ENCODE measurements at regions not wholly inside any gene's neighbourhood (a gene's known extent, or its start where the extent isn't known, plus 50 kb on each side); places are given as distances from the start of the nearest gene placed in this dataset.

DNA sequence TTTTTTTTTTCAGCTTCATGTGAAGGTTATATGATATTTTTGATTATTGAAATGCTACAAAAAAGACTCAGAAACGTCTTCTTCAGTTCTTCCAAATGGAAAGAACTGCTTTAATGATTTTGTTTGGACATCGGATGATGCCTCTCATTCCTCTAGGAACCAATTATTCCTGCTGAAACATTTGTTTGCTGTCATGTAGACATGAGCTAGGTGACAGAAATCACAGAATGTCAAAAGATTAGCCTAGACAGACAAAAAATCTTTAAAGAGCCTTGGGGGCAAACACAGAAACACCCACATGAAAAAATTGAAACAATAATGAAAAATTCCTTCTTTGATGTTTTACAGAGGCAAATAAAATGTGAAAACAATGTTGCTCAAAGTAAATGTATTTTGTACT is 244.2 kb upstream of the EDIL3 start:
- ATAC-seq: no peak

DNA sequence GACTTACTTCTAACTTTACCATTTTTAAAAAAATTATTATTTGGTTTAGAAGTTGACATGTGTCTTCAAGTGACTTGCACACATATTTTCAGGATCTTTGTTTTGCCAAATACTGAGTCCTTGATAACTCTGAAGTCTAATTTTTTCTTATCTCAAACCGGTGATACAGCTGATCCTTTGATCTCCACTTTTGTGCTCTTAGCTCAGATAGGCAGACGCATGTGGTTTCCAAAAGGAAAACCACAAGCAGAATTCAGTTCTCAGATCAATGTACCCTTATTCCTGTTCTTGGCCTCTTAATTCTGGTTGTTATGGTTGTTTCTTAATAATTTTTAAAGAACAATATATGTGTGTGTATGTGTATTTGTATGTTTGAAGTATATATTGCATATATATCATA is 238.3 kb upstream of the EDIL3 start:
- Histone ChIP-seq H3K4me1 (no peaks in the 10 kb centered on the region), H3K27ac (no peak overlapping the region), H3K9me3 (no peaks in the 10 kb centered on the region), H3K36me3 (no peaks in the 10 kb centered on the region), H3K4me3 (no peak overlapping the region), H3K27me3 (no peaks in the 10 kb centered on the region)
- no peak for DNase-seq
- TF ChIP-seq, protein P1, sequence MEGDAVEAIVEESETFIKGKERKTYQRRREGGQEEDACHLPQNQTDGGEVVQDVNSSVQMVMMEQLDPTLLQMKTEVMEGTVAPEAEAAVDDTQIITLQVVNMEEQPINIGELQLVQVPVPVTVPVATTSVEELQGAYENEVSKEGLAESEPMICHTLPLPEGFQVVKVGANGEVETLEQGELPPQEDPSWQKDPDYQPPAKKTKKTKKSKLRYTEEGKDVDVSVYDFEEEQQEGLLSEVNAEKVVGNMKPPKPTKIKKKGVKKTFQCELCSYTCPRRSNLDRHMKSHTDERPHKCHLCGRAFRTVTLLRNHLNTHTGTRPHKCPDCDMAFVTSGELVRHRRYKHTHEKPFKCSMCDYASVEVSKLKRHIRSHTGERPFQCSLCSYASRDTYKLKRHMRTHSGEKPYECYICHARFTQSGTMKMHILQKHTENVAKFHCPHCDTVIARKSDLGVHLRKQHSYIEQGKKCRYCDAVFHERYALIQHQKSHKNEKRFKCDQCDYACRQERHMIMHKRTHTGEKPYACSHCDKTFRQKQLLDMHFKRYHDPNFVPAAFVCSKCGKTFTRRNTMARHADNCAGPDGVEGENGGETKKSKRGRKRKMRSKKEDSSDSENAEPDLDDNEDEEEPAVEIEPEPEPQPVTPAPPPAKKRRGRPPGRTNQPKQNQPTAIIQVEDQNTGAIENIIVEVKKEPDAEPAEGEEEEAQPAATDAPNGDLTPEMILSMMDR (IDR thresholded peaks at IDR 0.05): no peak
- TF ChIP-seq POLR2A (IDR thresholded peaks at IDR 0.05): no peak
- WGBS (ENCODE audit: insufficient coverage, low coverage, low lambda C conversion rate, missing lambda C conversion rate): 11% methylated on average over 2 of the region's 2 CpGs
- intact Hi-C loops (cut with DNase I): no loop called here
- ATAC-seq: no peak

More for the DNA sequence above, 244.2 kb upstream of the EDIL3 start:
- Histone ChIP-seq H3K27me3 (no peaks in the 10 kb centered on the region), H3K27ac (no peak overlapping the region), H3K4me1 (no peaks in the 10 kb centered on the region), H3K36me3 (no peaks in the 10 kb centered on the region), H3K9me3 (no peaks in the 10 kb centered on the region), H3K4me3 (no peak overlapping the region)
- DNase-seq: no peak
- WGBS (ENCODE audit: insufficient coverage, low coverage, low lambda C conversion rate, missing lambda C conversion rate): 53% methylated on average over 2 of the region's 2 CpGs
- intact Hi-C loops (cut with DNase I): no loop called here
- TF ChIP-seq, protein P1 (IDR thresholded peaks at IDR 0.05): no peak
- no peak for TF ChIP-seq POLR2A (IDR thresholded peaks at IDR 0.05)

DNA sequence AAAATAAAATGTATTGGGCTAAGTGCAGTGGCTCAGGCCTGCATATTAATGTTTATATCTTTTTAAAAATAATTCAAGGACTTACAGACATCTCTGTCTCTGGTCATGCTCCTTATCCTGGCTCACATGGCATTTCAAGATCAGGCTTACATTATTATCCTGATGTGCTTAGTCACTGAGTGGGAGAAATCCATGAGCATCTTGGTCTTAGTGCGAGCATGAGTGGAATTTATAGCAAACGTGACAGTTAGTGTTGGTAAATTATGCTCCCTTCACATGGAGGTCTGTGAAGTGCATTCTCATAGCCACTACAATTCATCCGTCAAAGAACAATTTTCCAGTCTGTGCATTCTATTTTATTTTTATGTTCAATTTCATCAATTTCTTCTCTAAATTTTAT is 237.8 kb upstream of the EDIL3 start:
- Histone ChIP-seq H3K9me3 (no peaks in the 10 kb centered on the region), H3K4me1 (no peaks in the 10 kb centered on the region), H3K27ac (no peak overlapping the region), H3K4me3 (no peak overlapping the region), H3K36me3 (no peaks in the 10 kb centered on the region), H3K27me3 (no peaks in the 10 kb centered on the region)
- ATAC-seq (no peak), DNase-seq (no peak)
- WGBS (ENCODE audit: insufficient coverage, low coverage, low lambda C conversion rate, missing lambda C conversion rate): 64% methylated on average over 3 of the region's 3 CpGs
- TF ChIP-seq POLR2A (IDR thresholded peaks at IDR 0.05): no peak
- TF ChIP-seq, protein P1 (IDR thresholded peaks at IDR 0.05): no peak
- intact Hi-C loops (cut with DNase I): no loop called here

DNA sequence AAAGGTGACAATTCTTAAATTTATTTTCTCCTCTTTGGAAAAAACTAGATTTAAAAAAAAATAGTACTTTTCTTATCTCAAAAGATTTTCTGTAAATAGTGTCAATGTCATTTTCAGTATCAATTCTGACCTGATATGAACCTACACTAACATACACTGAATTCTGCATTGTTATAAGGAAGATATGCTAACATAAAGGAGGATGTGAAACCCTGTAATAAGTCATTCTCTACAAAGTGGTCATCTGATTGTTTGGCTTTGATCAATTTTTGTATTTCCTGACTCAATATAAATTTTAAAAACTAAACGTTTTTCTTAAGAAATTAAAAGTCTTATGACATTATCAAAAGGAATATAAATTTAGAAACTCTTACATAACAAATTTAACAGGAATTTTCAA is 233.6 kb upstream of the EDIL3 start:
- H3K9me3 ChIP-seq: no peaks in the 10 kb centered on the region
- H3K36me3 ChIP-seq: no peaks in the 10 kb centered on the region
- no peak for TF ChIP-seq POLR2A (IDR thresholded peaks at IDR 0.05)
- TF ChIP-seq, protein P1 (IDR thresholded peaks at IDR 0.05): no peak
- no peak overlapping the region for H3K4me3 ChIP-seq
- H3K4me1 ChIP-seq: no peaks in the 10 kb centered on the region
- WGBS (ENCODE audit: insufficient coverage, low coverage, low lambda C conversion rate, missing lambda C conversion rate): 9% methylated on average over 1 of the region's 1 CpG
- no peak for ATAC-seq
- intact Hi-C loops (cut with DNase I): no loop called here
- no peak overlapping the region for H3K27ac ChIP-seq
- H3K27me3 ChIP-seq: no peaks in the 10 kb centered on the region
- DNase-seq: no peak

DNA sequence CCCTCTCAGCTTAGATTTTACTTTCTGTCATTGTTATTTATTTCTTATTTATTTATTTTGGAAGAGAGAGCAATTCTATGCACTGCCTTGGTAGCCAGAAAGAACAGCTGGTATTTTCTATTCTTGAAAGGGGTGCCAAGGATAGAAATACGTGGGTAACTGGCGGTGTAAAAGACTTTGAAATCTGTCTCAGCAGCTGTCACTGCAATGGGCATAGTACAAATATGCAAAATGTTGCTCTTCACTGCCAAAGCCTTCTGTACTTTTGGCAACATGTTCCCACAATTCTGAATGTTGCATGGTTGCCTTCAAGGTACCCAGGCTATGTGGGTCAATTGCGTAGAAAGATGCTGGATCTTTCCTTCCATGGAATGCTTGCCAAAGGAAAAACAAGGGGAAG is 230.2 kb upstream of the EDIL3 start:
- Histone ChIP-seq H3K9me3 (no peaks in the 10 kb centered on the region), H3K36me3 (no peaks in the 10 kb centered on the region), H3K27ac (no peak overlapping the region), H3K4me3 (no peak overlapping the region), H3K4me1 (no peaks in the 10 kb centered on the region), H3K27me3 (no peaks in the 10 kb centered on the region)
- no peak for TF ChIP-seq POLR2A (IDR thresholded peaks at IDR 0.05)
- TF ChIP-seq, protein P1 (IDR thresholded peaks at IDR 0.05): no peak
- intact Hi-C loops (cut with DNase I): no loop called here
- DNase-seq (no peak), ATAC-seq (no peak)
- 59% methylated on average over 3 of the region's 3 CpGs for WGBS (ENCODE audit: insufficient coverage, low coverage, low lambda C conversion rate, missing lambda C conversion rate)
